GM19035 (cell line): ENCODE measurements at regions not wholly inside any gene's neighbourhood (a gene's known extent, or its start where the extent isn't known, plus 50 kb on each side); places are given as distances from the start of the nearest gene placed in this dataset.

Source experiments
- ATAC-seq: cut with Tn5 transposase; IDR thresholded peaks from one replicate; pipeline ENCODE4 v1.9.1; 2021; ENCODE audit not compliant: unreplicated experiment

- no peak for ATAC-seq
These were observed 534.7 kb upstream of the KLHL29 start for GRCh38 chr2:22850310-22850709.

- no peak for ATAC-seq
These were observed 530.4 kb upstream of the KLHL29 start for GRCh38 chr2:22854588-22854987.

GRCh38 chr2:22855081-22855480, 529.9 kb upstream of the KLHL29 start:
- ATAC-seq = no peak

GRCh38 chr2:22855761-22856184, 529.2 kb upstream of the KLHL29 start:
- no peak for ATAC-seq

- ATAC-seq = no peak
These were observed 517.0 kb upstream of the KLHL29 start for GRCh38 chr2:22867973-22868372.

- ATAC-seq = no peak
These were observed 506.9 kb upstream of the KLHL29 start for GRCh38 chr2:22878121-22878520.

GRCh38 chr2:22879009-22879863, 505.7 kb upstream of the KLHL29 start:
- ATAC-seq = no peak

GRCh38 chr2:22880161-22880560, 504.8 kb upstream of the KLHL29 start:
- no peak for ATAC-seq

- no peak for ATAC-seq
These were observed 503.0 kb upstream of the KLHL29 start for GRCh38 chr2:22882011-22882410.

- ATAC-seq = no peak
These were observed 502.3 kb upstream of the KLHL29 start for GRCh38 chr2:22882643-22883042.

GRCh38 chr2:22883054-22883453, 501.9 kb upstream of the KLHL29 start:
- no peak for ATAC-seq

- no peak for ATAC-seq
These were observed 499.7 kb upstream of the KLHL29 start for GRCh38 chr2:22885245-22885644.

GRCh38 chr2:22887426-22887825, 497.6 kb upstream of the KLHL29 start:
- no peak for ATAC-seq

- no peak for ATAC-seq
These were observed 497.1 kb upstream of the KLHL29 start for GRCh38 chr2:22887845-22888244.

GRCh38 chr2:22890132-22890531, 494.8 kb upstream of the KLHL29 start:
- no peak for ATAC-seq

GRCh38 chr2:22893761-22894517, 491.0 kb upstream of the KLHL29 start:
- no peak for ATAC-seq

GRCh38 chr2:22894761-22895160, 490.2 kb upstream of the KLHL29 start:
- no peak for ATAC-seq

- no peak for ATAC-seq
These were observed 487.6 kb upstream of the KLHL29 start for GRCh38 chr2:22897428-22897827.

GRCh38 chr2:22900674-22901073, 484.3 kb upstream of the KLHL29 start:
- no peak for ATAC-seq

- no peak for ATAC-seq
These were observed 483.4 kb upstream of the KLHL29 start for GRCh38 chr2:22901471-22902179.

GRCh38 chr2:22902180-22902550, 482.8 kb upstream of the KLHL29 start:
- ATAC-seq = no peak
